ENCODE measurements at regions not wholly inside any gene's neighbourhood (a gene's known extent, or its start where the extent isn't known, plus 50 kb on each side); places are given as distances from the start of the nearest gene placed in this dataset.

- H3K27me3 Mint-ChIP-seq (ENCODE audit: low read depth) = no peaks in the 10 kb centered on the region
- no peaks in the 10 kb centered on the region for H3K36me3 Mint-ChIP-seq (ENCODE audit: low read depth)
- no peaks in the 10 kb centered on the region for H3K9me3 Mint-ChIP-seq
- TF ChIP-seq CTCF (IDR thresholded peaks at IDR 0.05; ENCODE audit: unreplicated experiment in 3 of 3) = no peak
- peak overlapping the region in 1 of 3 experiments; percentile 35 for H3K27ac Mint-ChIP-seq
- H3K4me3 Mint-ChIP-seq = no peak overlapping the region
- H3K4me1 Mint-ChIP-seq = peaks cover 11% of the 10 kb centered on the region
Observed at GRCh38 chr6:122136386-122136785, 263.1 kb upstream of the HSF2 start.

DNA sequence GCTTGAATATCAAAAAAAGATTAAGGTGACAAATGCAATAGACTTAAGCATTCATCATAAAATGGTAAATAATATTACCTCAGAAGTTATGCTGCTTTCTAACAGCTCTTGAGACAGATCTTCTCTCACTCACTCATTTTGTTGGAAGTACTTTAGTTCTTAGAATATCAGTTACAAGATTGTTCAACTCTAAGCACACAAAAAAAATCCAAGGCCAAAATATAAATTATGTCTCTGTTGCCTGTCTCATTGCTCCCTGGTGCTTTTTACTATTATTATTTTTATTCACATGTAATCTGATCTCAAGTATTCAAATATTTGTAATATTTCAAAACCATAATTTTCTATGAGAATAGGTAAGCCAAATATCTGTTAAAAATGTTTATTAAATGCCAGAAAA lies 259.4 kb upstream of the HSF2 start:
- H3K4me3 Mint-ChIP-seq = no peak overlapping the region
- H3K9me3 Mint-ChIP-seq = no peaks in the 10 kb centered on the region
- H3K27ac Mint-ChIP-seq = peak overlapping the region; percentile 36 to 69 (median 67)
- no peak for TF ChIP-seq CTCF (IDR thresholded peaks at IDR 0.05; ENCODE audit: unreplicated experiment in 3 of 3)
- peaks cover 15% of the 10 kb centered on the region for H3K4me1 Mint-ChIP-seq
- no peaks in the 10 kb centered on the region for H3K27me3 Mint-ChIP-seq (ENCODE audit: low read depth)
- no peaks in the 10 kb centered on the region for H3K36me3 Mint-ChIP-seq (ENCODE audit: low read depth)

DNA sequence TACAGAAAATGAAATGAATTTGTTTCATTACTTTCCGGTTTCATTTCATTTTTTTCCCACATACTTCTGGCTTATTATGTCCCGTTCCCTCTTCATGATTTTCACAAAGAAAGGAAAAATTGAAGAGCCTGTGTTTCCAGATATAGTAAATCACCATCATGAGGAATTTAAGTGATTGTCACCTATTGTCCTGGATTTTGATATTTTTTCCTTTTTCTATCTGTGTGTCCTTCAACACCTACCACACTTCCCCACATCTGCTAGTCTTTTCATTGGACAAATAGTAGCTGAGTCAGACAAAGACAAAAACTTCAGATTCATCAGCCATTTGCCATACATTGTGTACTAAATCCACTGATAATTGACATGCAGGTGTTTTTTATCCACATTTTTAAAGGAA lies 258.2 kb upstream of the HSF2 start:
- no peak overlapping the region for H3K4me3 Mint-ChIP-seq
- H3K27ac Mint-ChIP-seq = no peak overlapping the region
- no peak for TF ChIP-seq CTCF (IDR thresholded peaks at IDR 0.05; ENCODE audit: unreplicated experiment in 3 of 3)
- H3K4me1 Mint-ChIP-seq = peaks cover 20% of the 10 kb centered on the region
- H3K9me3 Mint-ChIP-seq = no peaks in the 10 kb centered on the region
- H3K27me3 Mint-ChIP-seq (ENCODE audit: low read depth) = no peaks in the 10 kb centered on the region
- no peaks in the 10 kb centered on the region for H3K36me3 Mint-ChIP-seq (ENCODE audit: low read depth)

- no peak for TF ChIP-seq CTCF (IDR thresholded peaks at IDR 0.05; ENCODE audit: unreplicated experiment in 3 of 3)
- peaks cover 15% of the 10 kb centered on the region for H3K4me1 Mint-ChIP-seq
Observed at GRCh38 chr6:122143813-122144601, 255.4 kb upstream of the HSF2 start.

GRCh38 chr6:122145246-122145645 lies 254.2 kb upstream of the HSF2 start:
- H3K4me3 Mint-ChIP-seq = no peak overlapping the region
- TF ChIP-seq CTCF (IDR thresholded peaks at IDR 0.05; ENCODE audit: unreplicated experiment in 3 of 3) = no peak
- no peaks in the 10 kb centered on the region for H3K36me3 Mint-ChIP-seq (ENCODE audit: low read depth)
- H3K9me3 Mint-ChIP-seq = no peaks in the 10 kb centered on the region
- H3K27me3 Mint-ChIP-seq (ENCODE audit: low read depth) = no peaks in the 10 kb centered on the region
- peak overlapping the region in 2 of 3 experiments; percentile 18 to 32 for H3K27ac Mint-ChIP-seq
- peaks cover 10% of the 10 kb centered on the region for H3K4me1 Mint-ChIP-seq

More at GRCh38 chr6:122143813-122144601, 255.4 kb upstream of the HSF2 start:
- no peak overlapping the region for H3K4me3 Mint-ChIP-seq
- no peaks in the 10 kb centered on the region for H3K27me3 Mint-ChIP-seq (ENCODE audit: low read depth)
- H3K27ac Mint-ChIP-seq = peak overlapping the region in 2 of 3 experiments; percentile 1 to 4
- H3K36me3 Mint-ChIP-seq (ENCODE audit: low read depth) = no peaks in the 10 kb centered on the region
- H3K9me3 Mint-ChIP-seq = no peaks in the 10 kb centered on the region

- no peaks in the 10 kb centered on the region for H3K9me3 Mint-ChIP-seq
- peaks cover 9% of the 10 kb centered on the region for H3K4me1 Mint-ChIP-seq
- no peaks in the 10 kb centered on the region for H3K27me3 Mint-ChIP-seq (ENCODE audit: low read depth)
- H3K27ac Mint-ChIP-seq = no peak overlapping the region
- H3K36me3 Mint-ChIP-seq (ENCODE audit: low read depth) = no peaks in the 10 kb centered on the region
- no peak overlapping the region for H3K4me3 Mint-ChIP-seq
- TF ChIP-seq CTCF (IDR thresholded peaks at IDR 0.05; ENCODE audit: unreplicated experiment in 3 of 3) = no peak
Observed at GRCh38 chr6:122145741-122146240, 253.7 kb upstream of the HSF2 start.

Measured in nephron (organoid).